ENCODE measurements at regions not wholly inside any gene's neighbourhood (a gene's known extent, or its start where the extent isn't known, plus 50 kb on each side); places are given as distances from the start of the nearest gene placed in this dataset.

GRCh38 chr10:4074545-4075407, 289.8 kb upstream of the KLF6 start:
- no peak overlapping the region for H3K27ac ChIP-seq (ENCODE audit: low read length)
- H3K9me3 ChIP-seq (ENCODE audit: insufficient read depth, low read depth, low read length): no peaks in the 10 kb centered on the region
- no peaks in the 10 kb centered on the region for H3K36me3 ChIP-seq (ENCODE audit: insufficient read depth, low read depth, low read length)
- no peaks in the 10 kb centered on the region for H3K4me1 ChIP-seq (ENCODE audit: insufficient read depth, low read length)
- H3K9ac ChIP-seq (ENCODE audit: low read depth, low read length): no peak overlapping the region
- no peak overlapping the region for H3K4me3 ChIP-seq (ENCODE audit: low read length)
- H3K27me3 ChIP-seq (ENCODE audit: insufficient read depth, low read length): no peaks in the 10 kb centered on the region

DNA sequence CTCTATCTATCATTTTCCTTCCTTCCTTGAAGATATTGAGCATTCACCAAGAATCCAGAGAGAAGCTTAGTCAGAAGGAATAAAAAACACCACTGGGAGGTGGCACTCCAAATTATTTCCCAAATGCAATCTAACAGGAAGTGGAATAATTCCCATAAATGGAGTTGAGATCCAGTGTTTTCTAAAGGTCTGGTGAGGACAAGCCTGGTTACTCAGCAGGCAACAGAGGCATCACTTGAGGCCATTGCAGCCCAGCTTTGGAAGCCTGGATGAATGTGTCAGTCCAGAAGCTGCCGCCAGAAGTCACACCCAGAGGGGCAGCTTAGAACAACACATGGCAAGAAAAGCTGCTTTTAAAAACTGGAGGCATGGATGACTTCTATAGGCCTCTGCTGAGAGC, 288.9 kb upstream of the KLF6 start:
- H3K9ac ChIP-seq (ENCODE audit: low read depth, low read length): no peak overlapping the region
- H3K27me3 ChIP-seq (ENCODE audit: insufficient read depth, low read length): no peaks in the 10 kb centered on the region
- H3K36me3 ChIP-seq (ENCODE audit: insufficient read depth, low read depth, low read length): no peaks in the 10 kb centered on the region
- no peaks in the 10 kb centered on the region for H3K9me3 ChIP-seq (ENCODE audit: insufficient read depth, low read depth, low read length)
- H3K4me1 ChIP-seq (ENCODE audit: insufficient read depth, low read length): no peaks in the 10 kb centered on the region
- no peak overlapping the region for H3K27ac ChIP-seq (ENCODE audit: low read length)
- H3K4me3 ChIP-seq (ENCODE audit: low read length): no peak overlapping the region

DNA sequence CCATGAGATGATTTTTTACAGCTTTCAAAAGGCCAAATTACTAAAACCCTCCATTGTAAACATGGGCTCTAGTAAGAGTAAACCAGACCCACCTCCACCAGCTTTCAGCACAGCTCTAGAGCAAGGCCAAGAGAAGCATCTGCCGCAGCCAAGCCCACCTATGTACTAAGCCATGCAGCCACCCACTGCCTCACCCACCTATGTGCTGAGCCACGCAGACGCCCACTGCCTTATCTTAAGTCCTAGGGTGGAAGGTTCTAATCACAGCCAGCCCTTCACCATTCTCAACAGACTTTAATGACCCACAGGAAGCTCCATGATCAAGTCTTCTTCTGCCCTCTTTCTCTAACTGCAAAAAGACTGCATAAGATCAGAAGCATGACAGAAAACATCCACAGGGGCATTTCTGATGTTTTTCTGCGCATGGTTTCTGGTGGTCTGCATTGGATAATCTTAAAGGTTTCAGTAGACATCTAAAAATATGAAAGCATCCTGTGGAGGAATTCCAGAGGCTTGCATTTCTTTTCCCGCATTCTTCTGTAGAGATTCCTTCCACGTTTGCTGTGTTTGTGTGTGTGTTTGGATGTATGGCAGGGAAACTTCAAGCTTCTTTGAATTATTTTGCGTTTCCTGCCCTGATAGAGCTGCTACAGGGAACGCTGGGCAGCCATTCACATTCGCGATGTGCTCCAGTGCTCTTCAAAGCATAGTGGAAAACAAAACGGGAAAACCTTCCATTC, 286.1 kb upstream of the KLF6 start:
- H3K9ac ChIP-seq (ENCODE audit: low read depth, low read length): no peak overlapping the region
- H3K27me3 ChIP-seq (ENCODE audit: insufficient read depth, low read length): no peaks in the 10 kb centered on the region
- no peak overlapping the region for H3K27ac ChIP-seq (ENCODE audit: low read length)
- no peak overlapping the region for H3K4me3 ChIP-seq (ENCODE audit: low read length)
- H3K9me3 ChIP-seq (ENCODE audit: insufficient read depth, low read depth, low read length): no peaks in the 10 kb centered on the region
- no peaks in the 10 kb centered on the region for H3K4me1 ChIP-seq (ENCODE audit: insufficient read depth, low read length)
- H3K36me3 ChIP-seq (ENCODE audit: insufficient read depth, low read depth, low read length): no peaks in the 10 kb centered on the region

DNA sequence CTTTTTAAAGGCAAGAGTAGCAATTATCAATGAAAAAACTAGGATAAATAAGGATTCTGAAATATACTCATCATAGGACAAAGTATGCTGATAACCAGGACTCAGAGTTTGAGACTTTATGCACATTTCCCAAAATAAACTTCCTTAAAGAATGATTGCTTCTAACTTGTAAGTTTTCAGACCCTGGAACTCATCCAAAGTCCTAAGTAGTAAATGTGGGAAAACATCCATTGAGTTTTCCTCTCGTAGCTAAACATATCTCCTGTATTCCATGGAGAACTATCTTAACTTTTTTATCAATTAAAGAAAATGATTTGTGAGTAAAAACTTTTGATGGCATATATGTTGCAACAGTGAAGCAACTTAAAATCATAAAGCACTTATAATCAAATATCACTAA, 285.2 kb upstream of the KLF6 start:
- Histone ChIP-seq H3K4me3 (ENCODE audit: low read length) (no peak overlapping the region), H3K4me1 (ENCODE audit: insufficient read depth, low read length) (no peaks in the 10 kb centered on the region), H3K27ac (ENCODE audit: low read length) (no peak overlapping the region), H3K27me3 (ENCODE audit: insufficient read depth, low read length) (no peaks in the 10 kb centered on the region), H3K9ac (ENCODE audit: low read depth, low read length) (no peak overlapping the region), H3K9me3 (ENCODE audit: insufficient read depth, low read depth, low read length) (no peaks in the 10 kb centered on the region), H3K36me3 (ENCODE audit: insufficient read depth, low read depth, low read length) (no peaks in the 10 kb centered on the region)

GRCh38 chr10:4069491-4069890, 284.5 kb upstream of the KLF6 start:
- H3K9ac ChIP-seq (ENCODE audit: low read depth, low read length): no peak overlapping the region

DNA sequence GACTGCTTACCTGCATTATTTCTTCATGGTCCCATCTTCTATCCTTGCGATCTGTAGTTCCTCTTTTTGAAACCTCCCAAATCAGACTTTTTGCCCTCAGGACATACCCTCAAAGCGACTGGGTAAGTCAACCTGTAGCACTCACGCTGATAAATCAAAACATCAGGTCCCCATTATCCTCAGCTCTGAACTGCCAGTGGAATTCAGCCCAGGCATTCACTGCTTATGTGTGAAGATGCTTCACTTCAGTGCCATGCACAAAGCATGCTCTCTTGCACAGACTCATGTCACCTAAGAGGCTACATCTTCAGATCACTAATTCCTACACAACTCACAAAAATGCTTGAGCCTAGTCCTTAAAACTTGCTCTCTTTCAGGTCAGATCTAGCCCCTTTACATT, 283.6 kb upstream of the KLF6 start:
- H3K27ac ChIP-seq (ENCODE audit: low read length): no peak overlapping the region
- no peaks in the 10 kb centered on the region for H3K4me1 ChIP-seq (ENCODE audit: insufficient read depth, low read length)
- H3K9ac ChIP-seq (ENCODE audit: low read depth, low read length): no peak overlapping the region
- H3K27me3 ChIP-seq (ENCODE audit: insufficient read depth, low read length): no peaks in the 10 kb centered on the region
- H3K4me3 ChIP-seq (ENCODE audit: low read length): no peak overlapping the region
- no peaks in the 10 kb centered on the region for H3K9me3 ChIP-seq (ENCODE audit: insufficient read depth, low read depth, low read length)
- no peaks in the 10 kb centered on the region for H3K36me3 ChIP-seq (ENCODE audit: insufficient read depth, low read depth, low read length)

More at GRCh38 chr10:4069491-4069890, 284.5 kb upstream of the KLF6 start:
- H3K27me3 ChIP-seq (ENCODE audit: insufficient read depth, low read length): no peaks in the 10 kb centered on the region
- no peaks in the 10 kb centered on the region for H3K9me3 ChIP-seq (ENCODE audit: insufficient read depth, low read depth, low read length)
- H3K4me3 ChIP-seq (ENCODE audit: low read length): no peak overlapping the region
- H3K4me1 ChIP-seq (ENCODE audit: insufficient read depth, low read length): no peaks in the 10 kb centered on the region
- no peak overlapping the region for H3K27ac ChIP-seq (ENCODE audit: low read length)
- H3K36me3 ChIP-seq (ENCODE audit: insufficient read depth, low read depth, low read length): no peaks in the 10 kb centered on the region

DNA sequence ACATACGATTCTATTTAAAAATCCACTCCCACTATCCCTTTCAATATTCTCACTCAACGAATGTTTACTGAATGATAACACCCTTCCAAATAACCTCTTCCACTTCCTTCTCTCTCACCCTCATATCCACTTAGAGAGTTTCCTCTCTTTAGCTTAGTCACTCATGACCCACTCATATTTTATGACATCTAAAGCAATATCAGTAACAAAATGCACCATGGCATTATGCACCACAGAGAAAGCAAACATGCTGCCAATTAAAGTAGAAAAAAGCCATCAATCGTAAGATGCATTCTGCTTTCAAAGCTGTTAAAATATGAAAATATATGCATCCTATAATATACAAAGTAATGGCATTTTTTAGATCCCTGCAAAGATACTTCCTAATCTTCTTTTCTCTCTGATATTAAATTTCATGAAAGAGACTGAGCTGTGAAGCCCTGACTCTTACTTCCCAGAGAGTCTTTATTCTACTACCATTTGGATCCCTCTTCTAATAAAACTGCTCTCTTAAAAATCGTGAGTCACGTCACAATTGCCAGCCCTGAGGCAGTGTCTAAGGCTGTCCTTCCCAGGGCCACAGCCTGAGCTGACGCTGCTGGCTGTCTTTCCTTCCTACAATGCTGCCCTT, 283.0 kb upstream of the KLF6 start:
- H3K9me3 ChIP-seq (ENCODE audit: insufficient read depth, low read depth, low read length): no peaks in the 10 kb centered on the region
- no peak overlapping the region for H3K27ac ChIP-seq (ENCODE audit: low read length)
- H3K36me3 ChIP-seq (ENCODE audit: insufficient read depth, low read depth, low read length): no peaks in the 10 kb centered on the region
- H3K27me3 ChIP-seq (ENCODE audit: insufficient read depth, low read length): no peaks in the 10 kb centered on the region
- no peaks in the 10 kb centered on the region for H3K4me1 ChIP-seq (ENCODE audit: insufficient read depth, low read length)
- no peak overlapping the region for H3K4me3 ChIP-seq (ENCODE audit: low read length)
- H3K9ac ChIP-seq (ENCODE audit: low read depth, low read length): no peak overlapping the region

DNA sequence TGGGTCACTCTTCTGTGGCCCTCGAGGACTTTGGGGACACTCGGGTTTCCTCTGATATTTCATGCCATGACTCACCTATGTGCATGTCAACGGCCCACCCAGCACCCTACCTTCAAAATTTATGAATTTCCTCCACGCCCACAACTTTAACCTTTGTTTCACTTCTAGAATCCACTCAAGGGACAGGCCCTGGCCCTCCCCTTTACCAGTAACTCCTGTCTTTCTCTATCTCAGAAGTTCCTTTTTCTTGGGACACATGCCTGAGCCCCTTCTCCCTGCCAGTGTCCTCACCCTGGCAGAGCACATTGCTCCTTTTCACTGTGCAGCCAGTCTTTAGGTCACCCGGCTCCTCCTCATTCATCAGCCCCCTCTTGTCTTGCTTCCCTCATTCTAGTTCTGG, 282.5 kb upstream of the KLF6 start:
- Histone ChIP-seq H3K36me3 (ENCODE audit: insufficient read depth, low read depth, low read length) (no peaks in the 10 kb centered on the region), H3K9ac (ENCODE audit: low read depth, low read length) (no peak overlapping the region), H3K9me3 (ENCODE audit: insufficient read depth, low read depth, low read length) (no peaks in the 10 kb centered on the region), H3K27ac (ENCODE audit: low read length) (no peak overlapping the region), H3K27me3 (ENCODE audit: insufficient read depth, low read length) (no peaks in the 10 kb centered on the region), H3K4me3 (ENCODE audit: low read length) (no peak overlapping the region), H3K4me1 (ENCODE audit: insufficient read depth, low read length) (no peaks in the 10 kb centered on the region)

- Histone ChIP-seq H3K27ac (ENCODE audit: low read length) (no peak overlapping the region), H3K9me3 (ENCODE audit: insufficient read depth, low read depth, low read length) (no peaks in the 10 kb centered on the region), H3K9ac (ENCODE audit: low read depth, low read length) (no peak overlapping the region), H3K4me1 (ENCODE audit: insufficient read depth, low read length) (no peaks in the 10 kb centered on the region), H3K36me3 (ENCODE audit: insufficient read depth, low read depth, low read length) (no peaks in the 10 kb centered on the region), H3K27me3 (ENCODE audit: insufficient read depth, low read length) (no peaks in the 10 kb centered on the region), H3K4me3 (ENCODE audit: low read length) (no peak overlapping the region)
Observed at GRCh38 chr10:4066581-4067390, 281.8 kb upstream of the KLF6 start.

- H3K9me3 ChIP-seq (ENCODE audit: insufficient read depth, low read depth, low read length): no peaks in the 10 kb centered on the region
- H3K36me3 ChIP-seq (ENCODE audit: insufficient read depth, low read depth, low read length): no peaks in the 10 kb centered on the region
- H3K9ac ChIP-seq (ENCODE audit: low read depth, low read length): no peak overlapping the region
- H3K4me1 ChIP-seq (ENCODE audit: insufficient read depth, low read length): no peaks in the 10 kb centered on the region
- no peak overlapping the region for H3K27ac ChIP-seq (ENCODE audit: low read length)
- H3K4me3 ChIP-seq (ENCODE audit: low read length): no peak overlapping the region
- H3K27me3 ChIP-seq (ENCODE audit: insufficient read depth, low read length): no peaks in the 10 kb centered on the region
Observed at GRCh38 chr10:4064489-4064888, 279.5 kb upstream of the KLF6 start.

DNA sequence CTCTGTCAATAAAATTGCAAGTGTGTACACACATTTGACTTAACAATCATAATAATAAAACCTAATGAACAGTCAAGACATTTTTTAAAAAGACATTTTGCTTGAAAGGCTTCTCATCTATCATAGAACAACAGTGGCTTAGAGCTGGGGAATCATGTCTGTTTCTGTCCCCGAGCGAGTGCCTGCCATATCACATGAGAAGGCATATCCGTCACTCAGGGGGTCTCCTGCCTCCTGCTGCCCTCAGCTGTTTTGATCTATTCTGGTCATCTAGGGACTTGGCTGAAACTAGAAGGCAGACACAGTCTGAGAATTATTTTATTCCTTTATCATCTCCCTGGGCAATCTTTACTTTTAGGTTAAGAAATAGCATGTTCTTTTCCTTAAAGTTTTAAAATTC, 278.7 kb upstream of the KLF6 start:
- H3K27ac ChIP-seq (ENCODE audit: low read length): no peak overlapping the region
- no peaks in the 10 kb centered on the region for H3K36me3 ChIP-seq (ENCODE audit: insufficient read depth, low read depth, low read length)
- no peaks in the 10 kb centered on the region for H3K9me3 ChIP-seq (ENCODE audit: insufficient read depth, low read depth, low read length)
- no peak overlapping the region for H3K9ac ChIP-seq (ENCODE audit: low read depth, low read length)
- H3K27me3 ChIP-seq (ENCODE audit: insufficient read depth, low read length): no peaks in the 10 kb centered on the region
- no peaks in the 10 kb centered on the region for H3K4me1 ChIP-seq (ENCODE audit: insufficient read depth, low read length)
- H3K4me3 ChIP-seq (ENCODE audit: low read length): no peak overlapping the region
